ENCODE measurements at regions not wholly inside any gene's neighbourhood (a gene's known extent, or its start where the extent isn't known, plus 50 kb on each side); places are given as distances from the start of the nearest gene placed in this dataset.

GRCh38 chr10:21263263-21263803, 262.1 kb downstream of the SKIDA1 start:
- DNase-seq (ENCODE audit: low read depth, low spot score): no peak

GRCh38 chr10:21261842-21262294, 263.6 kb downstream of the SKIDA1 start:
- no peak for DNase-seq (ENCODE audit: low read depth, low spot score)

DNA sequence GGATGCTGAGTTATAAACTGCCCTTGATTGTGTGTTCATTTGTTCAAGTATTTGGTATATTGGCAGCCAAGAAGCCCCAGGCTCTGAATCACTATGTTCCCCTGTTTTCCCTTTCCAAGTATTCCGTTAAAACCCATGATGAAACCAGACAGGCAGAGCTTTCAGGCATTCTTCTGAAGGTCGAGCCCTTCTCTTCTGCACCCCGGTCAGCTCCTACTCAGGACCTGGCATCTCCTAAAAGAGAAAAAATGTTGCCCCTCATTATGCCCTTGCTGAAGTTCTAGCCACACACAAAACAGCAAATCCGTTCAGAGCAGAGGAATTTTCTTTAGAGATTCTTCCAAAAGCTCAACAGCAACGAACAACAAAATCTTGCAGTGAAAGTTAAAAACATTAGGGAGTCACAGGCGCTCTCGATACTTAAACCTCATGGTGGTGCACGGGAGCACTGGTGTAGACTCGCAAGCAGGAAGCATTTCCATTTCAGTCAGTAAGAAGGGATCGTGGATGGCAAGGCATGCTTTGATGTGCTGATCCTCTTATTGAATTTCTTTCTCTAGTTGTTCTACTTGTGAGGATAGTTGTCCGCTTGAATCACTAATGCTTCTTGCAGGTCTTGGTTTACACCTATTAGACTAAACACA, 264.9 kb downstream of the SKIDA1 start:
- no peak for DNase-seq (ENCODE audit: low read depth, low spot score)

DNA sequence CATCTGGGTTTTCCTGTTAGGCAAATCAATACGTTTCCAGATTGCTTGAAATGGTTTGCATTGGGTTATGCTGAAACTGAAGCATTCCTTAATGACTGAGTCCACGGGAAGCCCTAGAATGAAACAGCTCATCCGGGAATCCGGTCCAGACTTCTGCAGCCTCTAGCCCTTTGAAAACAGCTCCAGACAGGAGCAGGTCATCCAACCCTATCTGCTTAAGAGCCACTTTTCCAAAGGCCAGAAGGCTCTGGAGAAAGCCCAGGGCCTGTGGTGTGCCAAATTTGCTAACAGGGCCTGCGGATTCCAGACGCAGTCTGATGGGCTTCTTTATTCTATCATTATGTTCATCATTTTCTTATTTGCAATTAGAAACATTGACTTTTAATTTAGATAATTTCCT, 265.4 kb downstream of the SKIDA1 start:
- no peak for DNase-seq (ENCODE audit: low read depth, low spot score)

DNA sequence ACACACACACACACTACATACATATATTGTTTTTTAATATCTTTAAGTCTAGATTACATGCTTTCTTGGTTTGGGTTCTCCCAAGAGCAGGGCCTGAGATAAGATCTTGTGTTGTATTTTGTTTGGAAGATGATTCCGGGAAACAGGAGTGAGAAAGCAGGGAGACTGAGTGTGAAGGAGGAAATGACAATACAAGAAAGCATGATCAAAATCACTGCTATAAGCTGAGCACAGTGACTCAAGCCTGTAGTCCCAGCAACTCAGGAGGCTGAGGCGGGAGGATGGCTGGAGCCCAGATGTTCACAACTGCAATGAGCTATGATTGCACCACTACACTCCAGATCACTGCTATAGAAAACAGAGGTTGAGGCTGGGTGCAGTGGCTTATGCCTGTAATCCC, 267.6 kb downstream of the SKIDA1 start:
- DNase-seq (ENCODE audit: low read depth, low spot score): no peak

- DNase-seq (ENCODE audit: low read depth, low spot score): no peak
Measured at GRCh38 chr10:21257191-21257590, 268.3 kb downstream of the SKIDA1 start.

GRCh38 chr10:21249435-21249834, 276.0 kb downstream of the SKIDA1 start:
- no peak for DNase-seq (ENCODE audit: low read depth, low spot score)

- DNase-seq (ENCODE audit: low read depth, low spot score): no peak
Measured at GRCh38 chr10:21247592-21247991, 277.9 kb downstream of the SKIDA1 start.

- no peak for DNase-seq (ENCODE audit: low read depth, low spot score)
Measured at GRCh38 chr10:21246178-21246577, 279.3 kb downstream of the SKIDA1 start.

DNA sequence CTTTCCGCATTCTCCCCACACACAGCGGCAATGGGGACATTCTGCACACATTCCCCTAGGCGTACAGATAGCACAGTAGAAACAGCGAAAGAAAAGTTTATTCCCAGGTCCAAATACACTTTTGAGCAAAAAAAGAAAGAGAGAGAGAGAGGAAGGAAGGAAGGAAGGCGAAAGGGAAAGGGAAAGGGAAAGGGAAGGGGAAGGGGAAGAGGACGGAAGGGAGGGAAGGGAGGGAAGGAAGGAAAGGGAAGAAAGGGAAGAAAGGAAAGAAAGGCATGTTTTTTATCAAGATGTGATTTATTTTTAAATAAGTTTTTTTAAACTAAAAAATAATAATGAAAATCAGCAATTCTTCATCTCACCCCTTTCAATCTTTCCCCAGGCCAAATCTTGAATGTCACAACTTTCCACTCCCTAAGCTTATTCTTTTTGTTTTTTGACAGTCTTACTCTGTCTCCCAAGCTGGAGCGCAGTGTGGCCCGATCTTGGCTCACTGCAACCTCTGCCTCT, 281.7 kb downstream of the SKIDA1 start:
- DNase-seq (ENCODE audit: low read depth, low spot score): no peak

GRCh38 chr10:21242915-21243314, 282.6 kb downstream of the SKIDA1 start:
- no peak for DNase-seq (ENCODE audit: low read depth, low spot score)

GRCh38 chr10:21238717-21239116, 286.8 kb downstream of the SKIDA1 start:
- DNase-seq (ENCODE audit: low read depth, low spot score): no peak

DNA sequence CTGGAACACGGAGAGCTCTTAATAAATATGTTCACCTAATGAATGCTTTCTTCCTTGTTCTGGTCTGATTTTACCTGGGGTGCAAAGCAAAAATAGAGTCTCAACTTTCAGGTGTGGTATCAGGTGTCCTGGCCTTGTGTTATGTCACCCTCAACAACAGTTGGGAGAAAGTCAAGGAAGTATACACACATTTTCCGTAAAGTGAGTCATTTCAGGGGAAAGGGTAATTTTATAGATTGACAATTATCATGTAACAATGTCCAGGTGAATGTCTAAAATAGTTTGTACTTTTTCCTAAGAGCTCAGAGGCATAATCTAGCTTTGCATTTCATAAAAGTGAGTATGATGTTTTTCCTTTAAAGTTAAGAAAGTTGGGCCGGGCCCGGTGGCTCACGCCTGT, 287.4 kb downstream of the SKIDA1 start:
- no peak for DNase-seq (ENCODE audit: low read depth, low spot score)

GRCh38 chr10:21234761-21235160, 290.7 kb downstream of the SKIDA1 start:
- no peak for DNase-seq (ENCODE audit: low read depth, low spot score)

GRCh38 chr10:21230219-21230618, 295.3 kb downstream of the SKIDA1 start:
- DNase-seq (ENCODE audit: low read depth, low spot score): no peak

- no peak for DNase-seq (ENCODE audit: low read depth, low spot score)
Measured at GRCh38 chr10:21217748-21218367, 307.6 kb downstream of the SKIDA1 start.

- no peak for DNase-seq (ENCODE audit: low read depth, low spot score)
Measured at GRCh38 chr10:21217107-21217506, 308.4 kb downstream of the SKIDA1 start.

DNA sequence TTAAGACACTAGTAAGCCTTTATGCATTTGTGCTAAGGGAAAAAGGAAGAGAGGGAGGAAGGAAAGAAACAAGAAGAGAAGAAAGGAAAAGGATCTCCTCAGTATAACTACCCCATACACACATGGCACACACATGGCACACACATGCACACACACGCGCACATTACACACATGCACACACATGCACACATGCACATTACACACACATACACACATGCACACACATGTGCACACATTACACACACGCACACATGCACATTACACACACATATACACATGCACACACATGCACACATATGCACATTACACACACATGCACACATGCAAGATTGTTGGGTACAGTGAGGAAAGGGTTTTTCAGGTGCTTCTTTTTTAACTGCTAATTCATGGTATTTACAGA, 311.2 kb downstream of the SKIDA1 start:
- no peak for DNase-seq (ENCODE audit: low read depth, low spot score)

DNA sequence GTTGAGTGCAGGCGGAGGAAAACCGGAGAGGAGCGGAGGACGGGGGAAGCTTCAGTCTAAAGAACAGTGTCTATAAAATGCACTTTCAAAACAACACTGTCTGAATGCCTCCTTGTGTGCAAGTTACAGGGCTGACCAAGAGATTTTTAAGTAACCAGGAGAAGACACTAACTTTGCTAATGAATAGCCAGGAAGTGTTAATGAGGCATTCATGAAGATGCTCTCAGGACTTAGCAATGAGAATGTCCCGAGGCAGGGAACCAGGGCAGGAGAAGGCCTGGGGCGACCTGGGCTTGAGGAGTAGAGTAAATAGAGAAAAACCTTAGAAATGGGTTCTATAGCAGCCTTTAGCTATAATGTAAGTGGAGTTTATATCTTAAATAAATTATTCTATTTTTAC, 312.1 kb downstream of the SKIDA1 start:
- no peak for DNase-seq (ENCODE audit: low read depth, low spot score)

- no peak for DNase-seq (ENCODE audit: low read depth, low spot score)
Measured at GRCh38 chr10:21212912-21213311, 312.6 kb downstream of the SKIDA1 start.

- DNase-seq (ENCODE audit: low read depth, low spot score): no peak
Measured at GRCh38 chr10:21212348-21212747, 313.1 kb downstream of the SKIDA1 start.

DNA sequence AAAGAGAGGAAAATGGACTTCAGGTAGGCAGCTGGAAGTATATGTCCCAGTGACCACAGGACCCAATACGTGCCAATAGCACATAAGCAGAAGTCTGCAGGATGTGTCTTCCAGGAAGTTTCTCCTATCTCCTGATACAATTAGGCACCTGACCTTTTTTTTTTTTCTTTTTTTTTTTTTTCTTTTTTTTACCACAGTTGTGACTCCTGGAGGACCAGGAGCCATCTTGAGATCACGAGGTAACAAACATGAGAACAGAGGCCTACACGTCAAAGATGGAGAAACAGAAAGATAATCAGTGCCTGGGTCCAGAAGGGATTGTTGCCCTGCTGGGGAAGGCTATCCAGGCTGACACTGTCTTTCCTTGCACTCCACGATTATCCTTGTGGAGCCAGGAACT, 312.4 kb upstream of the NEBL start:
- no peak for DNase-seq (ENCODE audit: low read depth, low spot score)

DNA sequence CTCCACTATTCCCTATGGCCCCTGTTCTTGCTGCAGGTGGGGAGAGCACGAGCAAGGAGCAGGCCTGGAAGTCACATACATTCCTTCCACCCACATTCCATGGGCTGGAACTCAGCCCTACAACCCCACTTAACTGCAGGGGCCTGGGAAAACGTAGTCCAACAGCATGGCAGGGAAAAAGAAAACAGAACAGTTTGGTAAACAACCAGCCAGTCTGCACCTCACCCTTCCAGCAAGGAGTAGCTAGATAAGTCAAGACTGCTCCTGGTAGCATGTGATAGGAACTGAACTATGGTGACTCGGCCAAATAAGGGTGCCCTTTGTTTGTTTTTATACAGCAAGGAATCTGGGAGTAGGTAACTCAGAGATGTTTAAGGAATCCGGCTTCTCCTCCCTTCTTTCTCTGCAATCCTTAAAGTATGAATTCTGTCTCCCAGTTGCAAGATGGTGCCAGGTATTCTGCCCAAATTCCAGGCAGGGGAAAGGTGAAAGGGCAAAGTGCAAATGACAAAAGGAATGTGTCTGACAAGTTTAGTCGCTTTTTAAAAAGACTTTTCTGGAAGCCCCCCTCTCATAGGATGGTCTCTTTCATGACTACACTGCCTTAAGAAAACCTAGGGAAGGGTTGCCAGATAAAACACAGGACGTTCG, 311.7 kb upstream of the NEBL start:
- DNase-seq (ENCODE audit: low read depth, low spot score): no peak
